ENCODE measurements at regions not wholly inside any gene's neighbourhood (a gene's known extent, or its start where the extent isn't known, plus 50 kb on each side); places are given as distances from the start of the nearest gene placed in this dataset.

- TF ChIP-seq, protein P1, sequence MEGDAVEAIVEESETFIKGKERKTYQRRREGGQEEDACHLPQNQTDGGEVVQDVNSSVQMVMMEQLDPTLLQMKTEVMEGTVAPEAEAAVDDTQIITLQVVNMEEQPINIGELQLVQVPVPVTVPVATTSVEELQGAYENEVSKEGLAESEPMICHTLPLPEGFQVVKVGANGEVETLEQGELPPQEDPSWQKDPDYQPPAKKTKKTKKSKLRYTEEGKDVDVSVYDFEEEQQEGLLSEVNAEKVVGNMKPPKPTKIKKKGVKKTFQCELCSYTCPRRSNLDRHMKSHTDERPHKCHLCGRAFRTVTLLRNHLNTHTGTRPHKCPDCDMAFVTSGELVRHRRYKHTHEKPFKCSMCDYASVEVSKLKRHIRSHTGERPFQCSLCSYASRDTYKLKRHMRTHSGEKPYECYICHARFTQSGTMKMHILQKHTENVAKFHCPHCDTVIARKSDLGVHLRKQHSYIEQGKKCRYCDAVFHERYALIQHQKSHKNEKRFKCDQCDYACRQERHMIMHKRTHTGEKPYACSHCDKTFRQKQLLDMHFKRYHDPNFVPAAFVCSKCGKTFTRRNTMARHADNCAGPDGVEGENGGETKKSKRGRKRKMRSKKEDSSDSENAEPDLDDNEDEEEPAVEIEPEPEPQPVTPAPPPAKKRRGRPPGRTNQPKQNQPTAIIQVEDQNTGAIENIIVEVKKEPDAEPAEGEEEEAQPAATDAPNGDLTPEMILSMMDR (IDR thresholded peaks at IDR 0.05; ENCODE audit: control extremely low read depth in 1 of 3, insufficient read depth in 1 of 3, low read depth in 1 of 3, low read length in 3 of 3): no peak
- TF ChIP-seq JUN (IDR thresholded peaks at IDR 0.05; ENCODE audit: low read depth, low read length) (no peak), EP300 (IDR thresholded peaks at IDR 0.05; ENCODE audit: borderline replicate concordance in 1 of 2, low read depth in 2 of 2, low read length in 2 of 2) (no peak), TAF1 (IDR thresholded peaks at IDR 0.05; ENCODE audit: low read depth, low read length) (no peak), EGR1 (IDR thresholded peaks at IDR 0.05; ENCODE audit: borderline replicate concordance, low read depth, low read length) (no peak), POLR2A (IDR thresholded peaks at IDR 0.05; ENCODE audit: control extremely low read depth in 1 of 2, low read depth in 2 of 2, low read length in 2 of 2) (no peak), POLR2AphosphoS5 (IDR thresholded peaks at IDR 0.05; ENCODE audit: low read depth, low read length) (no peak)
These were observed 104.5 kb upstream of the SFSWAP start for GRCh38 chr12:131606218-131606901.

All from H1 (cell line).